ENCODE measurements at regions not wholly inside any gene's neighbourhood (a gene's known extent, or its start where the extent isn't known, plus 50 kb on each side); places are given as distances from the start of the nearest gene placed in this dataset.
"Not testable (repeated sequence)": the region's sequence is repeated elsewhere in the genome, so short reads cannot be mapped to it uniquely, and the experiment has no call there.

- DNase-seq (ENCODE audit: low read depth), result no peak
These were observed 163.7 kb downstream of the ESM1 start for GRCh38 chr5:54821445-54822323.

- no peak for DNase-seq (ENCODE audit: low read depth)
These were observed 164.9 kb downstream of the ESM1 start for GRCh38 chr5:54820346-54821134.

- no peak for DNase-seq (ENCODE audit: low read depth)
These were observed 178.0 kb downstream of the ESM1 start for GRCh38 chr5:54807421-54807820.

GRCh38 chr5:54804521-54804920 lies 180.9 kb downstream of the ESM1 start:
- no peak for DNase-seq (ENCODE audit: low read depth)

- no peak for DNase-seq (ENCODE audit: low read depth)
These were observed 181.3 kb downstream of the ESM1 start for GRCh38 chr5:54804086-54804485.

GRCh38 chr5:54803471-54804011 lies 181.9 kb downstream of the ESM1 start:
- no peak for DNase-seq (ENCODE audit: low read depth)

GRCh38 chr5:54799645-54800044 lies 185.7 kb downstream of the ESM1 start:
- no peak for DNase-seq (ENCODE audit: low read depth)

- DNase-seq (ENCODE audit: low read depth), result no peak
These were observed 189.6 kb downstream of the ESM1 start for GRCh38 chr5:54795777-54796176.

- no peak for DNase-seq (ENCODE audit: low read depth)
These were observed 190.1 kb downstream of the ESM1 start for GRCh38 chr5:54795284-54795683.

GRCh38 chr5:54794135-54794975 lies 191.0 kb downstream of the ESM1 start:
- no peak for DNase-seq (ENCODE audit: low read depth)

- DNase-seq (ENCODE audit: low read depth), result no peak
These were observed 191.8 kb downstream of the ESM1 start for GRCh38 chr5:54793468-54794134.

- DNase-seq (ENCODE audit: low read depth), result no peak
These were observed 192.6 kb downstream of the ESM1 start for GRCh38 chr5:54792611-54793404.

GRCh38 chr5:54787910-54788309 lies 197.5 kb downstream of the ESM1 start:
- DNase-seq (ENCODE audit: low read depth), result not testable (repeated sequence)

GRCh38 chr5:54785729-54786591 lies 199.4 kb downstream of the ESM1 start:
- DNase-seq (ENCODE audit: low read depth), result no peak

- DNase-seq (ENCODE audit: low read depth), result no peak
These were observed 206.6 kb downstream of the ESM1 start for GRCh38 chr5:54778783-54779182.

GRCh38 chr5:54775645-54776044 lies 209.7 kb downstream of the ESM1 start:
- no peak for DNase-seq (ENCODE audit: low read depth)

- no peak for DNase-seq (ENCODE audit: low read depth)
These were observed 210.9 kb downstream of the ESM1 start for GRCh38 chr5:54774281-54775170.

- no peak for DNase-seq (ENCODE audit: low read depth)
These were observed 212.7 kb downstream of the ESM1 start for GRCh38 chr5:54772684-54773083.

- no peak for DNase-seq (ENCODE audit: low read depth)
These were observed 213.2 kb downstream of the ESM1 start for GRCh38 chr5:54772231-54772630.
